ENCODE measurements at regions not wholly inside any gene's neighbourhood (a gene's known extent, or its start where the extent isn't known, plus 50 kb on each side); places are given as distances from the start of the nearest gene placed in this dataset.

GRCh38 chr22:34055525-34056200, 135.4 kb upstream of the LARGE1 start:
- no peak for DNase-seq (ENCODE audit: low read depth)

- no peak for DNase-seq (ENCODE audit: low read depth)
Observed at GRCh38 chr22:34057726-34058125, 137.4 kb upstream of the LARGE1 start.

GRCh38 chr22:34064696-34065095, 144.4 kb upstream of the LARGE1 start:
- DNase-seq (ENCODE audit: low read depth): no peak

- no peak for DNase-seq (ENCODE audit: low read depth)
Observed at GRCh38 chr22:34067031-34067430, 146.8 kb upstream of the LARGE1 start.

- DNase-seq (ENCODE audit: low read depth): no peak
Observed at GRCh38 chr22:34068001-34068400, 147.7 kb upstream of the LARGE1 start.

GRCh38 chr22:34070051-34070450, 149.8 kb upstream of the LARGE1 start:
- DNase-seq (ENCODE audit: low read depth): no peak

- DNase-seq (ENCODE audit: low read depth): no peak
Observed at GRCh38 chr22:34070531-34070930, 150.3 kb upstream of the LARGE1 start.

GRCh38 chr22:34072585-34072984, 152.3 kb upstream of the LARGE1 start:
- no peak for DNase-seq (ENCODE audit: low read depth)

GRCh38 chr22:34080433-34080832, 160.2 kb upstream of the LARGE1 start:
- no peak for DNase-seq (ENCODE audit: low read depth)

- DNase-seq (ENCODE audit: low read depth): no peak
Observed at GRCh38 chr22:34096770-34097169, 176.5 kb upstream of the LARGE1 start.

GRCh38 chr22:34099278-34099677, 179.0 kb upstream of the LARGE1 start:
- no peak for DNase-seq (ENCODE audit: low read depth)

GRCh38 chr22:34102633-34103032, 182.4 kb upstream of the LARGE1 start:
- no peak for DNase-seq (ENCODE audit: low read depth)

- peak; percentile 3 for DNase-seq (ENCODE audit: low read depth)
Observed at GRCh38 chr22:34105461-34106062, 185.3 kb upstream of the LARGE1 start.

- no peak for DNase-seq (ENCODE audit: low read depth)
Observed at GRCh38 chr22:34108168-34108567, 187.9 kb upstream of the LARGE1 start.

- peak; percentile 12 for DNase-seq (ENCODE audit: low read depth)
Observed at GRCh38 chr22:34111210-34111824, 191.0 kb upstream of the LARGE1 start.

GRCh38 chr22:34113381-34113780, 193.1 kb upstream of the LARGE1 start:
- no peak for DNase-seq (ENCODE audit: low read depth)

- no peak for DNase-seq (ENCODE audit: low read depth)
Observed at GRCh38 chr22:34114406-34114805, 194.1 kb upstream of the LARGE1 start.

GRCh38 chr22:34115722-34116121, 195.4 kb upstream of the LARGE1 start:
- DNase-seq (ENCODE audit: low read depth): no peak

GRCh38 chr22:34116126-34116525, 195.8 kb upstream of the LARGE1 start:
- no peak for DNase-seq (ENCODE audit: low read depth)

- no peak for DNase-seq (ENCODE audit: low read depth)
Observed at GRCh38 chr22:34122042-34122441, 201.8 kb upstream of the LARGE1 start.

- no peak for DNase-seq (ENCODE audit: low read depth)
Observed at GRCh38 chr22:34129691-34130486, 209.6 kb upstream of the LARGE1 start.

GRCh38 chr22:34135749-34136148, 215.5 kb upstream of the LARGE1 start:
- DNase-seq (ENCODE audit: low read depth): no peak

- no peak for DNase-seq (ENCODE audit: low read depth)
Observed at GRCh38 chr22:34150023-34150422, 229.7 kb upstream of the LARGE1 start.
